NCI-H345 (cell line): ENCODE measurements at regions not wholly inside any gene's neighbourhood (a gene's known extent, or its start where the extent isn't known, plus 50 kb on each side); places are given as distances from the start of the nearest gene placed in this dataset.

Experiments
- DNase-seq: peaks from one replicate; lab custom pipeline; 2025; lab: John Stamatoyannopoulos, UW

DNA sequence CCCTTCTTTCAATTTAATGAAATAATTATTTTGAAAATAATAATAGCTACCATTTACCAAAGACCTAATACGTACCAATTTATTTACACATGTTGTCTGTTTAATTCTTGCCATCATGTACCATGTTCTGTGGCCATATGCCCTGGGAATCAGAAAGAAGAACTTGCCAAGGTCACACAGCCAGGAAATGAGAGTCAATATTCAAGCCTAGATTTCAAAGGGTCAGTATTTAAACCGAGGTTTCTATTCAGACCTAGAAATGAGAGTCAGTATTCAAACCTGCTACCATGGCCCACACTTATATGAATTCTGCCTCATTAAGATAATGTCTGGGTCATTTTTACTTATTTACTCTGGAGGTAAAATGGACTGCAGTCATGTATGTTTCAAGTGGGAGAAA, 103.6 kb upstream of the TBL1XR1 start:
- DNase-seq = no peak

GRCh38 chr3:177306252-177306651, 109.0 kb upstream of the TBL1XR1 start:
- no peak for DNase-seq

- DNase-seq = no peak
Observed at GRCh38 chr3:177307391-177307790, 110.1 kb upstream of the TBL1XR1 start.

DNA sequence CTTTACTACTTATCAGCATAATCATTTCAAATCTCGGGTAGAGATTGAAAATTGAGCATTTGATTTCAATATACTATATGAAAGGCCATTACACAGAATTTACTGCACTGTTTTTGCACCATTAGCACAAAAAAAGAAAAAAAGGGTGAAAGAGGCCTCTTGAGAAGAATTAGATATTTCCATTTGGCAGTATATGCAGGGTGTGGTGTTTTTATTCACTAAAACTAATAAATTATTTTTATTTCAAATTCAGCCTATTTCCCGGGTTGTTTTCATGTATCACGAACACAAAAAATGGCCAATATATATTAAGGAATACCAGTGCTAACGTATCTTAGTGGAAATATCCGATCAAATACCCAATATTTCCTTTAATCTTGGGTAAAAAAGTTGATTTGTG, 110.5 kb upstream of the TBL1XR1 start:
- no peak for DNase-seq

- no peak for DNase-seq
Observed at GRCh38 chr3:177308286-177308685, 111.0 kb upstream of the TBL1XR1 start.

GRCh38 chr3:177308911-177309310, 111.6 kb upstream of the TBL1XR1 start:
- no peak for DNase-seq

GRCh38 chr3:177312491-177312890, 115.2 kb upstream of the TBL1XR1 start:
- DNase-seq = no peak

GRCh38 chr3:177314897-177315296, 117.6 kb upstream of the TBL1XR1 start:
- DNase-seq = no peak

DNA sequence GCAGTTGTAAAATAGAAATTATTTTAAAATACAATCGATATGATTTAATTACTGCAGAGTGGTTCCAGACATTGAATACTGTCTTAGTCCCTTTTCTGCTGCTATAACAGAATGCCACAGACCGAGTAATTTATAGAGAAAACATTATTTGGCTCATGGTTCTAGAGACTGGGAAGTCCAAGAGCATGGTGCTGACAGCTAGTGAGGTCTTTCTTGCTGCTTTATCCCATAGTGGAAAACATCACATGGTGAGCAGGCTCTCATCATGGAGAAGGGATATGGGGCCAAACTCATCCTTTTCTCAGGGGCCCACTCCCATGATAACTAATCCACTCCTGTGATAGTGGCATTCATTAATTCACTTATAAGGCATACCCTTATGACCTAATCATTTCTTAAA, 120.0 kb upstream of the TBL1XR1 start:
- no peak for DNase-seq

- no peak for DNase-seq
Observed at GRCh38 chr3:177318559-177318958, 121.3 kb upstream of the TBL1XR1 start.

- DNase-seq = no peak
Observed at GRCh38 chr3:177320765-177321247, 123.5 kb upstream of the TBL1XR1 start.

GRCh38 chr3:177321819-177322218, 124.5 kb upstream of the TBL1XR1 start:
- DNase-seq = no peak

GRCh38 chr3:177322881-177323280, 125.6 kb upstream of the TBL1XR1 start:
- no peak for DNase-seq

DNA sequence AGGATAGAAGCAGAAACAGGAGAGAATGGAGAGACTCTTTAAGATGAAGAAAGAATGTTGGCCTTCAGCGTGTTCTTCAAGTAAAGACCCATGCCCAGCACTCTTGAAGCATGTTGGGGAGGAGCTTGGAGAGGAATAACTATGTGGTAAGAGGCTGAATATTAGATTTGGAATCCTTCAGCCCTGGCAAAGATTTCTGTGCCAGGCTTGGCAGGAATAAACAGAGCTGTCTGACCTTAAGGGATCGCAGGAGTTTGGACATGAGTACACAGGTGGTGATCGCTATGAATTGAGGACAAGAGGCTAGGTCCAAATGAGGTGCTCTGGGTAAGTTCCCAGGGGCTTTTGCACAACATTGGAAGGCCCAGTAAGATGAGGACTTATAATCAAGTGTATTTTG, 132.6 kb upstream of the TBL1XR1 start:
- DNase-seq = no peak

DNA sequence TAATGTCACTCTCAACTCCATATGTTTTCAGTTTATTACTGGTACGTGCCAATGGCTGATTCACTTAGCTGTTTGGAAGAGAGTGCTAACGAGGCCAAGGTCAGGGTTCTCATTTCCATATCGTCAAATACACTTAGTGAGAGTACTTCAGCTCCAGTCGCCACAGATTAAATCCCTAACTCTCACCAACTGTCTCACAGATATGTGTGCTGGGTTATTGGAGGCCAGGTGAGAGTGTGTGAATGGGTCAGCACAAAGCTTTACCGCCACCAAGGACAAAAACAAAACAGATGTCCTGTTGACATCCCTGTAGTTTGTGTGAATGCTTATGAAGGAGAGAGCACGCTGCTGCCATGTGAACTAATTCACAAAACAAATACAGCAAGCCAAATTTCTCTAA, 133.5 kb upstream of the TBL1XR1 start:
- no peak for DNase-seq

DNA sequence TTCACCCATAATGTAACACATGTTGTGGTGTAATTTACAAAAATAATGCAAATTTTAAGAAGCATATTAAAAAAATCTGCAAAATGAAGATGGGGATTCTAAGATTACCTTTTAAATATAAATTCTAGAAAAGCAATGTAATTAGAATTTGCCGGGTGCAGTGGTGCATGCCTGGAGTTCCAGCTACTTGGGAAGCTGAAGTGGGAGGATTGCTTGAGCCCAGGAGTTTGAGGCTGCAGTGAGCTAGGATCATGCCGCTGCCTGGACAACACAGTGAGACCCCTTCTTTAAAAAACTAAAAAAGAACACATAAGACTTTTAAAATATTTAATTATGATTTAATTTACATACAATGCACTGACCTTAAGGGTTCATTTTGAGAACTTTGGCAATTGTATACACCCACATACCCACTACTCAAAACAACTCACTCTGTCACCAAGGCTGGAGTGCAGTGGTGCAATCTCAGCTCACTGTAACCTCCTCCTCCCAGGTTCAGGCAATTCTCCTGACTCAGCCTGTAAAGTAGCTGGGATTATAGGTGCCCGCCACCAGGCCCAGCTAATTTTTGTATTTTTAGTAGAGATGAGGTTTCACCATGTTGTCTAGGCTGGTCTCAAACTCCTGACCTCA, 134.0 kb upstream of the TBL1XR1 start:
- DNase-seq = no peak

DNA sequence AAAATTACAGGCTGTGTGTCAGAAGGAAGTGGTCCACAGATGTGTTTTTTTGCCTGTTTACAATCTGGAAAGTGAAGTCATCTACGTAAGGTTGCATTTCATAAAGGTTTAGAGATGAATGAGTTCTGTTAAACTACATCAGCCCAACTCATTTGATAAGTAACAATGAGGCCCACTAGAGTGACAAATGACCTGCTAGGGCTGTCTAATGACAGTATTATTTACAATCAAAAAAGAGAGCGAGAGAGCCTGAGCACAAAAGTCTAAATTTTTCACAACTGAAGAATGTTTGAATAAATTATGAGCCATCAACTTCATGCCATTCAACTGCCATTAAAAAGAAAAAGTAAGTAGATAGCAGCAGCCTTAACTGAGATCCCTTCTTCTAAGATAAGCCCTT, 135.7 kb upstream of the TBL1XR1 start:
- DNase-seq = no peak

- no peak for DNase-seq
Observed at GRCh38 chr3:177333533-177334520, 136.5 kb upstream of the TBL1XR1 start.

DNA sequence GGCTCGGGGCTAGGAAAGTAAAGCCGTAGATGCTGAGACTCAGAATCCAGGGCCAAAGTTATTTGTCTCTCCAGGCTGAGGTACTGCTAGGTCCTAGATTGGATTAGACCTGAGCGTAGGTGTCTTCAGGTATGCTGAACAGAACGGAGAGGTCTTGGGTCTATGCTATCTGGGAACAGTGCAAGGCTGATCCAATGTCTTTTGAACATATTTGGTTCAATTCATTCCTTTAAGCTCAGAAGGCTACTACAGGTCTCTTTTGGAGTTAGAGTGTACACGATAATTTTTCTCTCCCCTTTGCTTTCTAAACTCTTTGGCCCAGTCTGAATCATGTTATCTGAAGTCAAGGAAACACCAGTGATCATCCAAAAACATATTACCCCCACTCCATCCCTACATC, 137.5 kb upstream of the TBL1XR1 start:
- DNase-seq = no peak

- DNase-seq = no peak
Observed at GRCh38 chr3:177335728-177336127, 138.4 kb upstream of the TBL1XR1 start.

DNA sequence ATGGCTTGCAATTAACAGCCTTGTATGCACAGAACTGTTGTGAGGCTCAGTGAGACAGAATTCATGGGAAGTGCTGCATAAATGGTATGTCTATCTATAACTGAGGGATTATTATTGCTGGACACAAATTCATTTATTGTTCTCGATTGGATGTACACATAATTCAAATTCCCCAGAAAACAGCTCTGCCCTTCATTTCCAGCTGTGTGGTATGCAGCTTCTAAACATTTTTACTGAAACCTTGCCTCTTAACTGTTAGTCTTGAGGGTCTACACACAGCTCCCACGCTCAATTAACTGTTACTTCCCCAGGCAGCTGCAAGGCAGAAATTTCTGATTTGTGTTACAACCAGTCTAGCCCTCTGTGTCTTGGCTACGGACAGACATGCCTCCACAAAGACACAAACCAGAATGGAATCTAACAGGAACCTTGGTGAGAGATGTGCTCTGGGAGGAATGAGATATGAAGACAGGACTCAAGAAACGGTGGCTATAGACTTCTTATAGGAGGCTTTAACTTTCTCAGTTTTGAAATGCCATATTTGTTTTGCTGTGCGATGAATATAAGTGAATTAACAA, 139.7 kb upstream of the TBL1XR1 start:
- no peak for DNase-seq

DNA sequence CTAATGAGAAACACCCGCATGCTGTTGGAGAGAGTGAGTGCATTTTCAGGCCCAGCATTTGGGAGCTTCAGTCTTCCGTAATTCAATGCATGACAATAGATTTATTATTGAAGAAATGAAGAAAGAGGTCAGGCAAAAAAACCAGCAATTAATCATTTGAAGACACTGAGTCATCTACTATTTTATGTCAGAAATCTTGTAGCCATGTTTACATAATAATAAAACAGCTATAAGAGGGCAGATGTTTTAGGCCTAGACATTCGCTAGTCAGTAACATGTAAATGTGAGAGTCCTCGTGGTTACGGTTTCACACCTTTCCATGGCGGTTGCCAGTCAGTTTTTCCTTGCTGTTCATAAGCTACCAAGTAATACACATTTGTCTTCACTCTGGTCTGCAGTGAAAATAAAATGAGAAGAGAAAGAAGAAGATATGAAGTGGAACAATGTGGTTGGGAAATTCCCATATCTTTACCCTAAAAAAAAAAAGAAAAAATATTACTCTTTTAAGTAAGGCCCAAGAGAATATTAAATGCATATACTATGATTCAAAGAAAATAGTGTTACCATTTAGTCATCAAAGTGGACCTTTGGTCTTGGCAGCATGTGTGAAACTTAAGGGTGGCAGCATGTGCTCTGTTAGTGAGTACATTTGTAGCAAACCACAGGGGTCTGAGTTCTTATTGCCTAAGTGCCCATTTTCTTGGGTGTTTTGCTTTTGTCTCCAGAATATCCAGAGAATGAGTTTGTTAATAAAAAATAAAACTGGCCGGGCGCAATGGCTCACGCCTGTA, 140.5 kb upstream of the TBL1XR1 start:
- no peak for DNase-seq
